ENCODE measurements at regions not wholly inside any gene's neighbourhood (a gene's known extent, or its start where the extent isn't known, plus 50 kb on each side); places are given as distances from the start of the nearest gene placed in this dataset.

DNA sequence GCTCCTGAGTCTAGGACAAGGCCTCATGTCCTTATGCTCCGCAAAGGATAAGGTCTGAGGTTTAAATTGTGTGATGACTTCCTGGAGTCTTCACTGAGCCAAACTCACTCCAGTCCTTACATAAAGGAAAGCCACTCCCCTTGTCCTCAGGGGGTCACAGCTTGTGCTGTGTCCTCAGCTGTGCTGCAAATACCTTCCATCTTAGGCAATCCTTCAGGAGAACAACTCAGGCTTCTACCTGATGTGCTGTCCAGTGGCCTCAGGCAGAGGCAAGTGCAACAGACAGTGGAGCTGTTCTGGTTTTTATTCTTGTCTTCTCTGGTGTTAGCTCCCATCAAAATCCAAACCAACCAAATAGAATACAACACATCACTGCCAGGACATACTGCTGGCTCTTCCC is 151.5 kb downstream of the TAF11L14 start:
- TF ChIP-seq, protein P1, sequence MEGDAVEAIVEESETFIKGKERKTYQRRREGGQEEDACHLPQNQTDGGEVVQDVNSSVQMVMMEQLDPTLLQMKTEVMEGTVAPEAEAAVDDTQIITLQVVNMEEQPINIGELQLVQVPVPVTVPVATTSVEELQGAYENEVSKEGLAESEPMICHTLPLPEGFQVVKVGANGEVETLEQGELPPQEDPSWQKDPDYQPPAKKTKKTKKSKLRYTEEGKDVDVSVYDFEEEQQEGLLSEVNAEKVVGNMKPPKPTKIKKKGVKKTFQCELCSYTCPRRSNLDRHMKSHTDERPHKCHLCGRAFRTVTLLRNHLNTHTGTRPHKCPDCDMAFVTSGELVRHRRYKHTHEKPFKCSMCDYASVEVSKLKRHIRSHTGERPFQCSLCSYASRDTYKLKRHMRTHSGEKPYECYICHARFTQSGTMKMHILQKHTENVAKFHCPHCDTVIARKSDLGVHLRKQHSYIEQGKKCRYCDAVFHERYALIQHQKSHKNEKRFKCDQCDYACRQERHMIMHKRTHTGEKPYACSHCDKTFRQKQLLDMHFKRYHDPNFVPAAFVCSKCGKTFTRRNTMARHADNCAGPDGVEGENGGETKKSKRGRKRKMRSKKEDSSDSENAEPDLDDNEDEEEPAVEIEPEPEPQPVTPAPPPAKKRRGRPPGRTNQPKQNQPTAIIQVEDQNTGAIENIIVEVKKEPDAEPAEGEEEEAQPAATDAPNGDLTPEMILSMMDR (IDR thresholded peaks at IDR 0.05; ENCODE audit: low read depth, low read length, missing control alignments) = no peak
- H3K4me3 ChIP-seq (ENCODE audit: low read depth, low read length) = no peak overlapping the region
- DNase-seq (ENCODE audit: low read depth) = no peak

GRCh38 chr5:17788351-17788750 is 154.1 kb downstream of the TAF11L14 start:
- no peak for DNase-seq (ENCODE audit: low read depth)
- H3K4me3 ChIP-seq (ENCODE audit: low read depth, low read length) = no peak overlapping the region
- TF ChIP-seq, protein P1 (IDR thresholded peaks at IDR 0.05; ENCODE audit: low read depth, low read length, missing control alignments) = no peak

DNA sequence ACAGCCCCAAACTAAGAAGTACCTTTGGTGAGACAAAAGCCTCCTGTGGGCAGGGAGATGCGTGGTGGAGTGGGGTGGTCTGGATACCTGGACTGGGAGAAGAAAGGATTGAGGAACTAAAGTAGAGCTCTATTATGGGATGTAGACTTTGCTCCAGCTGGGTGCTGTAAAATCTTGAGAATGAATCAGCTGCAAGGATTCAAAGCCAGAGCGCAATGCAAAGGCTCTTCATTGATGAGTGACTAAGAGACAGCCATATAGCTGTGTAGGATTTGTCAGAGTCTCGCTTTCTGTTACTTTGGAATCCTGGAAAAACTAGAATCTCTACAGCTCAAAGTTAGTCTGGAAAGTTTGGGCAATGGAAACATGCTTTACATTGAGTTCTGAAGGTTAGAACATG is 159.9 kb downstream of the TAF11L14 start:
- no peak for DNase-seq (ENCODE audit: low read depth)
- TF ChIP-seq, protein P1 (IDR thresholded peaks at IDR 0.05; ENCODE audit: low read depth, low read length, missing control alignments) = no peak

GRCh38 chr5:17794815-17795214 is 160.6 kb downstream of the TAF11L14 start:
- TF ChIP-seq, protein P1 (IDR thresholded peaks at IDR 0.05; ENCODE audit: low read depth, low read length, missing control alignments) = no peak
- DNase-seq (ENCODE audit: low read depth) = no peak
- no peak overlapping the region for H3K4me3 ChIP-seq (ENCODE audit: low read depth, low read length)

More for the DNA sequence above, 159.9 kb downstream of the TAF11L14 start:
- no peak overlapping the region for H3K4me3 ChIP-seq (ENCODE audit: low read depth, low read length)

- DNase-seq (ENCODE audit: low read depth) = no peak
- TF ChIP-seq, protein P1 (IDR thresholded peaks at IDR 0.05; ENCODE audit: low read depth, low read length, missing control alignments) = no peak
- H3K4me3 ChIP-seq (ENCODE audit: low read depth, low read length) = no peak overlapping the region
Observed at GRCh38 chr5:17796142-17796541, 161.9 kb downstream of the TAF11L14 start.

GRCh38 chr5:17796757-17797396 is 162.6 kb downstream of the TAF11L14 start:
- TF ChIP-seq, protein P1 (IDR thresholded peaks at IDR 0.05; ENCODE audit: low read depth, low read length, missing control alignments) = no peak
- no peak for DNase-seq (ENCODE audit: low read depth)
- no peak overlapping the region for H3K4me3 ChIP-seq (ENCODE audit: low read depth, low read length)

- TF ChIP-seq, protein P1 (IDR thresholded peaks at IDR 0.05; ENCODE audit: low read depth, low read length, missing control alignments) = no peak
- no peak overlapping the region for H3K4me3 ChIP-seq (ENCODE audit: low read depth, low read length)
- DNase-seq (ENCODE audit: low read depth) = no peak
Observed at GRCh38 chr5:17799521-17799920, 165.3 kb downstream of the TAF11L14 start.

All from GM12864 (cell line).